Osteocyte (in vitro differentiated cells): ENCODE measurements at regions not wholly inside any gene's neighbourhood (a gene's known extent, or its start where the extent isn't known, plus 50 kb on each side); places are given as distances from the start of the nearest gene placed in this dataset.

Source experiments
- DNase-seq: peaks from one replicate; pipeline ENCODE4 v3.0.0; 2021; ENCODE audit warnings: mixed read lengths; ENCODE audit not compliant: unreplicated experiment; ENCODE audit errors: extremely low spot score
- H3K27ac Mint-ChIP-seq: one replicate; pipeline ENCODE4 v1.8.0; 2021; ENCODE audit warnings: mild to moderate bottlenecking, mixed read lengths; ENCODE audit not compliant: unreplicated experiment
- H3K27me3 Mint-ChIP-seq: one replicate; pipeline ENCODE4 v1.8.0; 2021; ENCODE audit warnings: mixed read lengths; ENCODE audit not compliant: unreplicated experiment
- H3K36me3 Mint-ChIP-seq: one replicate; pipeline ENCODE4 v1.8.0; 2021; ENCODE audit warnings: mixed read lengths; ENCODE audit not compliant: unreplicated experiment
- H3K4me1 Mint-ChIP-seq: one replicate; pipeline ENCODE4 v1.8.0; 2021; ENCODE audit warnings: mixed read lengths; ENCODE audit not compliant: unreplicated experiment
- H3K4me3 Mint-ChIP-seq: one replicate; pipeline ENCODE4 v1.8.0; 2021; ENCODE audit warnings: mild to moderate bottlenecking, moderate library complexity, mixed read lengths; ENCODE audit not compliant: unreplicated experiment
- H3K9me3 Mint-ChIP-seq: one replicate; pipeline ENCODE4 v1.8.0; 2021; ENCODE audit warnings: mixed read lengths; ENCODE audit not compliant: unreplicated experiment
- TF ChIP-seq, protein P1 (sequence below): fragments of 200-600 bp; sonication (generic); IDR thresholded peaks from 2 replicates; pipeline ENCODE4 v1.5.0; 2021; ENCODE audit warnings: antibody characterized with exemption, mild to moderate bottlenecking, moderate library complexity

DNA sequence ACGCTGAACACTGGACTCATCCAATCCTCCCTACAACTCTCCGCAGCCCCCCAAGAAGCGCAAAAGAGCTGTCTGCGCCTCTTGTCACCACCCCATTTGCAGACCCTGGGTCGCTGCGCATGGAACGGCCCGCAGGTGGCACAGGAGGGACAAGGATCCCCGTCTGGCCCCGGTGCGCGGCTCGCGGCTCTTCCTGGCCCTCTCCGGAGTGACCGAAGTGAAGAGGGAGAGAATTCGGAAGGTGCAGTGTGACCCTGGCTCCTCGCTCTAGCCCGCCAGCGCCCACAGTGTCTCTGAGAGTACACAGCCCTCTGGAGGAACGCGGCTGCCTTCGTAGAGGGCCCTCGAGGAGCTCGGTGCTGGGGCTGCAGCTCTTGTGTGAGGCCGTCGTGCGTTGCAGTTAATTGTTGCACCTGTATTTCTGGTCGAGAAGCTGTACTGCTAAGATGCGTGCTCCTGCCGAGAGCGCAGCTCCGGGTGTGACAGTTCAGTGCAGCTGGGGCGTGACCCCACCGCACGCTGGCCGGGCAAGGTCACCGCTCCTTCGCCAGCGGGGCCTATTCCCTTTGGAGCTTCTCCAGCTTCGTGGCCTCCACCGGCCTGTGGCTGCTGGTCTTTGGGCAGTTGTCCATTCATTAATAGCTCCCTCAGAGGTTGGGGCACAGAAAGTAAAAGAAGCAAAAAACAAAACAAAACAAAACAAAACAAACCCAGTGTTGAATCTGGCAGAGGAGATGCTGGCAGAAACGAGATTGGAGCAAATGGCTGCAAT lies 119.0 kb downstream of the SEC23IP start:
- Mint-ChIP-seq H3K4me3 (no peak overlapping the region), H3K4me1 (no peaks in the 10 kb centered on the region), H3K9me3 (no peaks in the 10 kb centered on the region), H3K27me3 (no peaks in the 10 kb centered on the region), H3K36me3 (no peaks in the 10 kb centered on the region), H3K27ac (no peak overlapping the region)
- TF ChIP-seq, protein P1, sequence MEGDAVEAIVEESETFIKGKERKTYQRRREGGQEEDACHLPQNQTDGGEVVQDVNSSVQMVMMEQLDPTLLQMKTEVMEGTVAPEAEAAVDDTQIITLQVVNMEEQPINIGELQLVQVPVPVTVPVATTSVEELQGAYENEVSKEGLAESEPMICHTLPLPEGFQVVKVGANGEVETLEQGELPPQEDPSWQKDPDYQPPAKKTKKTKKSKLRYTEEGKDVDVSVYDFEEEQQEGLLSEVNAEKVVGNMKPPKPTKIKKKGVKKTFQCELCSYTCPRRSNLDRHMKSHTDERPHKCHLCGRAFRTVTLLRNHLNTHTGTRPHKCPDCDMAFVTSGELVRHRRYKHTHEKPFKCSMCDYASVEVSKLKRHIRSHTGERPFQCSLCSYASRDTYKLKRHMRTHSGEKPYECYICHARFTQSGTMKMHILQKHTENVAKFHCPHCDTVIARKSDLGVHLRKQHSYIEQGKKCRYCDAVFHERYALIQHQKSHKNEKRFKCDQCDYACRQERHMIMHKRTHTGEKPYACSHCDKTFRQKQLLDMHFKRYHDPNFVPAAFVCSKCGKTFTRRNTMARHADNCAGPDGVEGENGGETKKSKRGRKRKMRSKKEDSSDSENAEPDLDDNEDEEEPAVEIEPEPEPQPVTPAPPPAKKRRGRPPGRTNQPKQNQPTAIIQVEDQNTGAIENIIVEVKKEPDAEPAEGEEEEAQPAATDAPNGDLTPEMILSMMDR, result no peak
- DNase-seq, result no peak

DNA sequence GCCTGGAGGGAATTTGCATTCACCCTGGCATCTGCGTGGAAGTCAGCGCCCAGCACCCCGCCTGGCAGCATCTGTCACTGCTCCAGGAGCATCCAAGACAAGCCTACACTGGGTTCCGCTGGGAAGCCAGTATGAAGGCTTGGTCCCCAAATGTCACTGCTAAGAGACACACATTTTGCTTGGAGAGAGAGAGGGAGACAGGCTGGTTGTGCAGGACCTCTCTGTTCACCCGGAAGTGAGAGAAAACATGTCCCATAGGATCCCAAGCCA lies 119.5 kb downstream of the SEC23IP start:
- H3K36me3 Mint-ChIP-seq, result no peaks in the 10 kb centered on the region
- H3K27ac Mint-ChIP-seq, result no peak overlapping the region
- H3K4me3 Mint-ChIP-seq, result no peak overlapping the region
- TF ChIP-seq, protein P1, result no peak
- H3K27me3 Mint-ChIP-seq, result peaks cover 5% of the 10 kb centered on the region
- DNase-seq, result no peak
- no peaks in the 10 kb centered on the region for H3K4me1 Mint-ChIP-seq
- no peaks in the 10 kb centered on the region for H3K9me3 Mint-ChIP-seq

DNA sequence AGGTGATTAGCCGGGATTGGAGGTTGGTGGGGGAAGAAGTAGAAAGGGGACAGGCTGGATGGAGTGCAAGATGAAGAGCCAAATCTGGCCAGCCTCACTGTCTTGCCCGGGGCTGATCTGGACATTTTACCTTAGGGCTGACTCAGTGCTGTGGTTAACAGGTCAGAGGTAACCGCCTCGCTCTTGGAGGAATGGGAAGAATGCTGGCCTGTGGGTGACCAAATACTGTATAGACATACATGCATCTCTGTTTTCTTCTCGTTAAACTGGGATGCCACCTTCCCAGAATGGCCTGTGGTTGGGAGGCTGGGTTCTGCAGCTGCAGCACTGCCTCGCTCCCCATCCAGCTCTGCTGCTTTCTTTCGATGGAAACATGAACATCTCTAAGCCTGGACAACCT lies 120.0 kb downstream of the SEC23IP start:
- H3K36me3 Mint-ChIP-seq, result no peaks in the 10 kb centered on the region
- TF ChIP-seq, protein P1, result no peak

DNA sequence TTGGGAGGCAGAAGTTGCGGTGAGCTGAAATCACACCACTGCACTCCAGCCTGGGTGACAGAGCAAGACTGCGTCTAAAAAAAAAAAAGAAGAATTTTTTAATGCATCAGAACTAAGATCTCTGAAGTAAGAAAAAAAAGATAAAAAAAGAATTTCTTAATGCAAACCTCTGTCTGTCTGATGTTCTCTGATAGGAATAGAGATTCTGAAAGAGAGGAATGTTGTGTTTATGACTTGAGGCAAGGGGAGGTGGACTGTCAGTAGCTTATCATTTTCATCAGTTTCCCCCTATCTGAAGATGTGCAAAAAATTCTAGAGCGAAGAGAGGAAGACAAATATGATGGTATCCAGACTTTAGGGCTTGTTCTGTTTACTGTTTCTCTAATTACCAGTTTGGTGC lies 121.5 kb downstream of the SEC23IP start:
- H3K9me3 Mint-ChIP-seq, result no peaks in the 10 kb centered on the region
- H3K4me3 Mint-ChIP-seq, result no peak overlapping the region
- DNase-seq, result no peak
- H3K4me1 Mint-ChIP-seq, result no peaks in the 10 kb centered on the region
- no peak overlapping the region for H3K27ac Mint-ChIP-seq
- H3K36me3 Mint-ChIP-seq, result no peaks in the 10 kb centered on the region
- H3K27me3 Mint-ChIP-seq, result peaks cover 5% of the 10 kb centered on the region
- TF ChIP-seq, protein P1, result no peak

More for the DNA sequence above, 120.0 kb downstream of the SEC23IP start:
- no peaks in the 10 kb centered on the region for H3K9me3 Mint-ChIP-seq
- peaks cover 5% of the 10 kb centered on the region for H3K27me3 Mint-ChIP-seq
- no peak overlapping the region for H3K4me3 Mint-ChIP-seq
- DNase-seq, result no peak
- H3K27ac Mint-ChIP-seq, result no peak overlapping the region
- H3K4me1 Mint-ChIP-seq, result no peaks in the 10 kb centered on the region

DNA sequence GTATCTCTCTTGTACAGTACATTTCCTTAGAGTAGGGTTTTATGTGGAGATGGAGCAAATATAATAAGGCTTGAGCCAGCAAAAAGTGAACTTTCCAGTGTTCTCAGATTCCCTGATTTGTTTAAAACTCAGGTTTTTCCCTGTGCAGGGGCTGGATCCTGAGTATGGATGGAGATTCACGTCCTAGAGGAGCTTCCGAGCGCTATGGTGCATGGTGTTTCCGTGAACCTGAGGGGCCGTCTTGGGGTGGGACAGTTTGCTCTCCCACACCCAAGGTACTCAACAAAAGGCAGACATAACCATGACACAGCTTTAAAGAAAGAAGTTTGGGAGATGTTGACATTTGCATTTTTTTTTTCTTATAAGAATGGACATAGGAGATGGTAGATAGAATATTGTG lies 122.5 kb downstream of the SEC23IP start:
- H3K9me3 Mint-ChIP-seq, result no peaks in the 10 kb centered on the region
- no peak for DNase-seq
- H3K27me3 Mint-ChIP-seq, result peaks cover 5% of the 10 kb centered on the region
- H3K4me1 Mint-ChIP-seq, result no peaks in the 10 kb centered on the region
- H3K36me3 Mint-ChIP-seq, result no peaks in the 10 kb centered on the region
- no peak overlapping the region for H3K4me3 Mint-ChIP-seq
- no peak overlapping the region for H3K27ac Mint-ChIP-seq
- TF ChIP-seq, protein P1, result no peak
